AG04449 (cell line): ENCODE measurements at regions not wholly inside any gene's neighbourhood (a gene's known extent, or its start where the extent isn't known, plus 50 kb on each side); places are given as distances from the start of the nearest gene placed in this dataset.

Experiments used
- CTCF ChIA-PET: fragments of 350-600 bp; formaldehyde crosslinking; extraction: SDS; loops from one replicate; lab custom pipeline; 2021; ENCODE audit warnings: antibody characterized with exemption; lab: Yijun Ruan, JAX
- POLR2A ChIA-PET: fragments of 400-600, 350-600 bp; formaldehyde crosslinking; extraction: SDS; loops from one replicate; lab custom pipeline; 2020; ENCODE audit warnings: antibody characterized with exemption, inconsistent platforms; lab: Yijun Ruan, JAX
- DNase-seq: peaks from one replicate; pipeline ENCODE4 v3.0.0-alpha.2; 2010; ENCODE audit warnings: low read depth, low spot score
- H3K4me3 ChIP-seq: 2 replicates; pipeline ENCODE4 v1.5.1; 2011; ENCODE audit warnings: low read depth, mild to moderate bottlenecking, control low read depth, low read length
- TF ChIP-seq, protein P1 (sequence below): IDR thresholded peaks from one replicate; pipeline ENCODE4 v1.5.1; 2011; ENCODE audit warnings: mild to moderate bottlenecking, moderate library complexity, low read length, control low read depth, inconsistent platforms; ENCODE audit not compliant: insufficient read depth; ENCODE audit errors: missing control alignments

DNA sequence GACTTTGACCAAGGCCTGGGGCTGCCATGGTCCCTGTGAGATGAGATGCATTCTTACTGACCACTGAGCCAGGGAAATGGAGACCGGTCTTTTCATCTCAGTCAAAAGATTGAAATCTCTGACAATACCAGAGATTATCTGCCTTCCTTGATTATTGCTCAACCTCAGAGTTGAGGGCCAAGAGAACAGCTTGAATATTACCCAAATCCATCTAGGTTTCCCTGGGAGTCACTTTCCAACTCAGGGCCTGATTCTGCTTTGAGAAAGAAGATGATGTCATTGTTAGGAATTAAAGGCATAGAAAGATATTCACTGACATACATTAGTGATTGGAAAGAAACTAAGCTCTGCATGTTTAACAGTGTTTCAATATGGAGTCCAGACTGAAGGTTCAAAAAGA, 515.9 kb upstream of the TBX3 start:
- TF ChIP-seq, protein P1, sequence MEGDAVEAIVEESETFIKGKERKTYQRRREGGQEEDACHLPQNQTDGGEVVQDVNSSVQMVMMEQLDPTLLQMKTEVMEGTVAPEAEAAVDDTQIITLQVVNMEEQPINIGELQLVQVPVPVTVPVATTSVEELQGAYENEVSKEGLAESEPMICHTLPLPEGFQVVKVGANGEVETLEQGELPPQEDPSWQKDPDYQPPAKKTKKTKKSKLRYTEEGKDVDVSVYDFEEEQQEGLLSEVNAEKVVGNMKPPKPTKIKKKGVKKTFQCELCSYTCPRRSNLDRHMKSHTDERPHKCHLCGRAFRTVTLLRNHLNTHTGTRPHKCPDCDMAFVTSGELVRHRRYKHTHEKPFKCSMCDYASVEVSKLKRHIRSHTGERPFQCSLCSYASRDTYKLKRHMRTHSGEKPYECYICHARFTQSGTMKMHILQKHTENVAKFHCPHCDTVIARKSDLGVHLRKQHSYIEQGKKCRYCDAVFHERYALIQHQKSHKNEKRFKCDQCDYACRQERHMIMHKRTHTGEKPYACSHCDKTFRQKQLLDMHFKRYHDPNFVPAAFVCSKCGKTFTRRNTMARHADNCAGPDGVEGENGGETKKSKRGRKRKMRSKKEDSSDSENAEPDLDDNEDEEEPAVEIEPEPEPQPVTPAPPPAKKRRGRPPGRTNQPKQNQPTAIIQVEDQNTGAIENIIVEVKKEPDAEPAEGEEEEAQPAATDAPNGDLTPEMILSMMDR: no peak
- peak; percentile 37 for DNase-seq
- ChIA-PET CTCF (interaction anchor here (0.6 kb wide), 1 partner anchor 538 kb away, joined by 3 read pairs; no protein-coding TSS in a partner anchor), POLR2A (no interaction called here)
- no peak overlapping the region for H3K4me3 ChIP-seq

DNA sequence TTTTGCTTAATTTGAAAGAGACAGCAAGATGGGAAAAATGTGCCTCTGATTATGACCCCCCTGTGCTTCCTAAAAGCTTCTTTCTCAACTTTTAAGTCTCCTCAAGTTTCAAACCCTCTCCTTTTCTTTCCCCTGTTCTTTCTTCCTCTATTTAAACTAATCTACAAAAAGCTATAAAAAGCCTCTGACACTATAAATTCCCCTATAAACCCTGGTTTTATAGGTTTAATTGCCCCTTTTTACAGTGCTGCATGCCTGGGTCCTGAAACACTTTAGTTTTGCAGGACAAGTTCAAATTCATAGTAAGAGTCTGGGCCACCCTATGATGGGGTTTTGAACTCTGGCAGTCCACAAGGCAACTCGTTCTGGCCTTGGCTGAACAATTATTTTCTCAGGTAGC, 510.9 kb upstream of the TBX3 start:
- POLR2A ChIA-PET: no interaction called here

DNA sequence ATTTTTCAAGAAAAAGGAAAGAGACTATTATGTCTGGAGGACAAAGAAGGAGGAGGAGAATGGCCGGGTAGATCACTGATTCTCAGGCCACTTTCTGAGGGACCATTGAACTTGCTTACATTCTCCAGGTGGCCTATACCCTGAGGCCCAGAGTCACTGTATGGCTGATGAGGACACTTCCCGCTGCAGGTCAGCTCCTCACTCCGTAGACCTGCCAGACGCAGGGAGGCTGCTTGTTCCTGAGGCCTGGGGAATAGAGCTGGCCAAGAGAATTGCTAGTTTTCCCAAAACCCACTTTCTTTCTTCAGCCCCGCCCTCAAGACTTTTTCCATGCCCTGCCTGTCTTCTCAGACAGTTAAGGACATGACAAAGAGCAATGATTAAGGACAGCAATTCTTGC, 510.5 kb upstream of the TBX3 start:
- TF ChIP-seq, protein P1: no peak
- ChIA-PET CTCF (no interaction called here), POLR2A (no interaction called here)
- H3K4me3 ChIP-seq: no peak overlapping the region
- DNase-seq: no peak

More for the DNA sequence above, 510.9 kb upstream of the TBX3 start:
- CTCF ChIA-PET: no interaction called here
- no peak for DNase-seq
- no peak overlapping the region for H3K4me3 ChIP-seq
- TF ChIP-seq, protein P1: no peak

DNA sequence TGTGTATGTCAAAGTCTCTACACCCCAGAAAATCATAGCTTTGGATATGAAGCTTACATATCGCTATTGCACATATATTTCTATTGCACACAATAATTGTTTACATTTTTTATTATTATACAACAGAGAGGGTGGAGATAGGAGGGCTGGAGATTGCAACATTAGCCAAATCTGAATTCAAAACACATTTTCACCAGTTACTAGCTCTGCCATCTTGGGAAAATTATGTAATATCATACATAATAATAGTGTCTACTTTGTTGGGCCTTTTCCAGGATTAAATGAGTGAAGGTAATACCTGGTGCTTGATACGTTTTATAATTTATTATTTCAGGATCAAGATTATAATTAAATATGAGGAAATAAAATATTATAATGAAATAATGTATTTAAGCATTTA, 507.4 kb upstream of the TBX3 start:
- no peak overlapping the region for H3K4me3 ChIP-seq
- DNase-seq: no peak
- ChIA-PET POLR2A (interaction anchor here (1.1 kb wide), 1 partner anchor 507 kb away, joined by 5 read pairs; the partner anchor contains the start of gene TBX3), CTCF (interaction anchor here (1.0 to 2.3 kb wide), 3 partner anchors 11 to 507 kb away, joined by 3 to 9 read pairs (median 4); partner anchors contain the start of gene TBX3)
- TF ChIP-seq, protein P1: no peak

DNA sequence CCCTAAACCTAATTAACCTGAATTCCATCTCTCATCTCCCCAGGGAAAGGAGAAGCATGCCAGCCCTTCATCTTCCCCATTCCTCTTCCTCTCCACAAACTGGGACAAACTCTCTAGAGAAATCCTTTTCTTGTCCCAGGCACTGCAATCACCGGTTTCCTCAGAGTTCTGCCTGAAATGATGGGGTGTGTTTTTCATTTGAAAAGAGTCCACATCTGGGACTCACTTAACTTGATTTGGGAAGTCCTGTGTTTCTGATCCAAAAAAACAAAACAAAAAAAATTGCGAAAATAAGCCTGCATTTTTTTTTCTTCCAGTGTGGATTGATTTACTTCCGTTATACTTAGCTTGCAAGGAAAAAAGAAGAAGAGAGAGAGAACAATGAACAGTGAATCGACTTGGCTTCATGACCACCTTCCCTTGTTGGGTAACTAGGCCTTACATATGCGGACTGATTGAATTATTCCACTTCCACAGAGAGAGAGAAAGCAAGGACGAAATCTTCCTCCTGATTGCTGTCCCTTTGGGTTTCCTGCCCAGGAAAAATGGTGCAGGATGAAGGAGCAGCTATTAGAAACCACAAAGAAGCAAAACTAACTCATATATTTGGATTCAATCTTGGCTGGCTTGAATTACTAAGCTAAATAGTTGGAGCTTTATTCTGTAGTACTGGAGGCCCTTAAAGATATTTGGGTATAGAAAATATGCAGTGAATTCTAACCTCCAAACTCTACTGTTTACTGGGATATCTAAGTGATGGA, 506.2 kb upstream of the TBX3 start:
- DNase-seq: no peak
- TF ChIP-seq, protein P1: no peak
- ChIA-PET POLR2A (interaction anchor here (1.1 kb wide), 1 partner anchor 506 kb away, joined by 5 read pairs; the partner anchor contains the start of gene TBX3), CTCF (interaction anchor here (1.0 to 2.3 kb wide), 2 partner anchors 10 to 12 kb away, joined by 4 to 9 read pairs; no protein-coding TSS in a partner anchor)
- no peak overlapping the region for H3K4me3 ChIP-seq

DNA sequence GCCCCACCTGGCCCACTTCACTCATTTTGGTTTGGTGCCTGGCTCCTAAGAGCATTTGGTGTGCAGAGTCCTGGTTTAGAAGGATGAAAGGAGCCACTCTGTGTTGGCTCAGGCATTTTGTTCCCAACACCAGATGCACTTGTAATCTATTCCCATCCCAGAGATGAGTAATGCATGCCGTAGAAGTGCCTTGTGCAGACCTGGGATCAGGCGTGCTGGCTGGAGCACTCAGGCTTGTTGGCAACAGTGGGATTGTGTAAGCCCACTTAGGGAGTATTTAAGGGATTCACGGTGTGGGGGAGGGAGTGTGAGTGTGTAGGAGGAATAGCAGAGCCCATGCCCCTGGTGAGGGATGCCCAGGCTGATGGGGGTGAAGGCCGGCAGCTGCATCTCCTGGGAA, 501.5 kb upstream of the TBX3 start:
- TF ChIP-seq, protein P1: no peak
- no peak for DNase-seq
- no peak overlapping the region for H3K4me3 ChIP-seq
- ChIA-PET POLR2A (no interaction called here), CTCF (no interaction called here)
